Activated CD8-positive, alpha-beta memory T cell treated with anti-CD3 and anti-CD28 coated beads for 1 hour (primary cell): ENCODE measurements at regions not wholly inside any gene's neighbourhood (a gene's known extent, or its start where the extent isn't known, plus 50 kb on each side); places are given as distances from the start of the nearest gene placed in this dataset.

Experiments used
- DNase-seq, 2 donors: peaks; one replicate each; pipeline ENCODE4 v3.0.0-alpha.2; 2020; ENCODE audit warnings: low read depth in 1 of 2; ENCODE audit errors: extremely low read depth in 1 of 2

GRCh38 chr2:120878970-120879369 lies 143.3 kb downstream of the GLI2 start:
- no peak for DNase-seq

- DNase-seq: no peak
These were observed 144.0 kb downstream of the GLI2 start for GRCh38 chr2:120879431-120880295.

GRCh38 chr2:120880381-120880780 lies 144.7 kb downstream of the GLI2 start:
- DNase-seq: no peak

GRCh38 chr2:120881981-120882788 lies 146.5 kb downstream of the GLI2 start:
- no peak for DNase-seq

- no peak for DNase-seq
These were observed 148.2 kb downstream of the GLI2 start for GRCh38 chr2:120883607-120884440.

- DNase-seq: no peak
These were observed 149.0 kb downstream of the GLI2 start for GRCh38 chr2:120884472-120885290.

GRCh38 chr2:120885321-120885720 lies 149.7 kb downstream of the GLI2 start:
- DNase-seq: no peak

GRCh38 chr2:120885749-120886148 lies 150.1 kb downstream of the GLI2 start:
- DNase-seq: no peak

GRCh38 chr2:120886534-120887319 lies 151.1 kb downstream of the GLI2 start:
- no peak for DNase-seq

- no peak for DNase-seq
These were observed 151.6 kb downstream of the GLI2 start for GRCh38 chr2:120887320-120887697.

GRCh38 chr2:120887741-120888231 lies 152.1 kb downstream of the GLI2 start:
- DNase-seq: no peak

GRCh38 chr2:120888851-120889250 lies 153.2 kb downstream of the GLI2 start:
- no peak for DNase-seq

GRCh38 chr2:120889936-120890335 lies 154.3 kb downstream of the GLI2 start:
- no peak for DNase-seq

GRCh38 chr2:120890566-120891360 lies 155.1 kb downstream of the GLI2 start:
- DNase-seq: no peak

- DNase-seq: no peak
These were observed 156.8 kb downstream of the GLI2 start for GRCh38 chr2:120892271-120892966.

GRCh38 chr2:120892967-120893667 lies 157.4 kb downstream of the GLI2 start:
- no peak for DNase-seq
